SK-N-SH treated with all-trans-retinoic acid at 6 μM for 48 hours (cell line): ENCODE measurements at regions not wholly inside any gene's neighbourhood (a gene's known extent, or its start where the extent isn't known, plus 50 kb on each side); places are given as distances from the start of the nearest gene placed in this dataset.

Experiments used
- ATAC-seq: fragments of 200-7000 bp; cut with Tn5 transposase; 3 replicates; pipeline ENCODE4 v1.9.1; 2020; ENCODE audit warnings: mild to moderate bottlenecking, moderate library complexity
- ARNTL ChIP-seq: fragments of 450-650 bp; formaldehyde crosslinking; IDR thresholded peaks from 2 replicates; pipeline ENCODE4 v1.5.0; 2020; ENCODE audit warnings: low read depth, mild to moderate bottlenecking, moderate library complexity, borderline replicate concordance
- BACH2 ChIP-seq: fragments of 250-450 bp; sonication (Bioruptor Pico); IDR thresholded peaks from 2 replicates; pipeline ENCODE4 v1.9.0; 2021; ENCODE audit warnings: mild to moderate bottlenecking, borderline replicate concordance
- CSDC2 ChIP-seq: fragments of 250-450 bp; sonication (Bioruptor Pico); IDR thresholded peaks from 2 replicates; pipeline ENCODE4 v1.5.0; 2020; ENCODE audit warnings: mild to moderate bottlenecking, moderate library complexity
- ESRRG ChIP-seq: fragments of 250-450 bp; sonication (Bioruptor Pico); IDR thresholded peaks from 2 replicates; pipeline ENCODE4 v1.6.1; 2021; ENCODE audit warnings: mild to moderate bottlenecking
- GLIS3 ChIP-seq: fragments of 250-450 bp; sonication (Bioruptor Pico); IDR thresholded peaks from 2 replicates; pipeline ENCODE4 v1.5.0; 2020; ENCODE audit warnings: mild to moderate bottlenecking, moderate library complexity
- ISL1 ChIP-seq: fragments of 250-450 bp; sonication (Bioruptor Pico); IDR thresholded peaks from 2 replicates; pipeline ENCODE4 v2.1.2; 2022; ENCODE audit warnings: mild to moderate bottlenecking, moderate library complexity
- OSR1 ChIP-seq: fragments of 250-450 bp; sonication (Bioruptor Pico); IDR thresholded peaks from 2 replicates; pipeline ENCODE4 v1.8.0; 2022; ENCODE audit warnings: moderate library complexity, mild to moderate bottlenecking, inconsistent platforms
- POU6F1 ChIP-seq: fragments of 250-450 bp; sonication (Bioruptor Pico); IDR thresholded peaks from 2 replicates; pipeline ENCODE4 v1.8.0; 2021; ENCODE audit warnings: low read depth, mild to moderate bottlenecking, moderate library complexity, borderline replicate concordance
- PPARA ChIP-seq: fragments of 250-450 bp; sonication (Bioruptor Pico); IDR thresholded peaks from 2 replicates; pipeline ENCODE4 v1.5.0; 2020; ENCODE audit warnings: mild to moderate bottlenecking, borderline replicate concordance
- RARB ChIP-seq: fragments of 250-450 bp; sonication (Bioruptor Pico); IDR thresholded peaks from 2 replicates; pipeline ENCODE4 v1.8.0; 2021; ENCODE audit warnings: mild to moderate bottlenecking, moderate library complexity
- SNAI2 ChIP-seq: fragments of 250-450 bp; sonication (Bioruptor Pico); IDR thresholded peaks from 2 replicates; pipeline ENCODE4 v1.5.0; 2020; ENCODE audit warnings: mild to moderate bottlenecking, moderate library complexity
- TCF4 ChIP-seq: fragments of 250-450 bp; sonication (Bioruptor Pico); IDR thresholded peaks from 2 replicates; pipeline ENCODE4 v1.8.0; 2021; ENCODE audit warnings: mild to moderate bottlenecking, moderate library complexity, borderline replicate concordance
- TOX ChIP-seq: fragments of 250-450 bp; sonication (Bioruptor Pico); IDR thresholded peaks from 2 replicates; pipeline ENCODE4 v1.8.0; 2021; ENCODE audit warnings: mild to moderate bottlenecking, moderate library complexity, borderline replicate concordance
- TSHZ2 ChIP-seq: fragments of 250-450 bp; sonication (Bioruptor Pico); IDR thresholded peaks from 2 replicates; pipeline ENCODE4 v1.5.0; 2020; ENCODE audit warnings: mild to moderate bottlenecking, moderate library complexity
- ZC3H10 ChIP-seq: fragments of 250-450 bp; sonication (Bioruptor Pico); IDR thresholded peaks from 2 replicates; pipeline ENCODE4 v1.5.1; 2021; ENCODE audit warnings: mild to moderate bottlenecking, moderate library complexity
- ZFP3 ChIP-seq: fragments of 250-450 bp; sonication (Bioruptor Pico); IDR thresholded peaks from 2 replicates; pipeline ENCODE4 v1.5.0; 2020; ENCODE audit warnings: mild to moderate bottlenecking, moderate library complexity
- ZNF565 ChIP-seq: fragments of 450-650 bp; formaldehyde crosslinking; conservative IDR thresholded peaks from 2 replicates; pipeline ENCODE4 v1.5.0; 2020; ENCODE audit warnings: low read depth, mild to moderate bottlenecking, moderate library complexity
- ZNF70 ChIP-seq: fragments of 450-650 bp; formaldehyde crosslinking; IDR thresholded peaks from 2 replicates; pipeline ENCODE4 v1.5.0; 2020; ENCODE audit warnings: mild to moderate bottlenecking, moderate library complexity
- ZNF8 ChIP-seq: fragments of 450-650 bp; formaldehyde crosslinking; IDR thresholded peaks from 2 replicates; pipeline ENCODE4 v1.5.0; 2020; ENCODE audit warnings: mild to moderate bottlenecking, moderate library complexity
- TF ChIP-seq, protein P1 (sequence below): fragments of 250-450 bp; sonication (Bioruptor Pico); IDR thresholded peaks from 2 replicates; pipeline ENCODE4 v1.8.0; 2020; ENCODE audit warnings: mild to moderate bottlenecking, moderate library complexity, borderline replicate concordance
- TF ChIP-seq, protein P2 (sequence below): fragments of 250-450 bp; sonication (Bioruptor Pico); IDR thresholded peaks from 2 replicates; pipeline ENCODE4 v1.5.1; 2020; ENCODE audit warnings: low read depth, mild to moderate bottlenecking, moderate library complexity

DNA sequence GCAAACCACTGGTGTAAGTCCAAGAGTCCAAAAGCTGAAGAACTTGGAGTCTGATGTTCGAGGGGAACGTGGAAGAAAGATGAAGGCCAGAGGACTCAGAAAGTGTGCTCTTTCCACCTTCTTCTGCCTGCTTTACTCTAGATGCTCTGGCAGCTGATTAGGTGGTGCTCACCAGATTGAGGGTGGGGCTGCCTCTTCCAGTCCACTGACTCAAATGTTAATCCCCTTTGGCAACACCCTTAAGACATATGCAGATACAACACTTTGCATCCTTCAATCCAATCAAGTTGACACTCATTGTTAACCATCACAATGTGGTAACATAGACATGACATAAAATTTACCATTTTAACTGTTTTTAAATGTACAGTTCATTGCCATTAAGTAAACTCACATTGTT, 249.5 kb downstream of the COG6 start (continued):
- TF ChIP-seq POU6F1 (CRISPR knock-in tag) (no peak), SNAI2 (CRISPR knock-in tag) (no peak), ZNF8 (CRISPR knock-in tag) (no peak), GLIS3 (CRISPR knock-in tag) (no peak), ISL1 (CRISPR knock-in tag) (no peak)
- TF ChIP-seq, protein P1, sequence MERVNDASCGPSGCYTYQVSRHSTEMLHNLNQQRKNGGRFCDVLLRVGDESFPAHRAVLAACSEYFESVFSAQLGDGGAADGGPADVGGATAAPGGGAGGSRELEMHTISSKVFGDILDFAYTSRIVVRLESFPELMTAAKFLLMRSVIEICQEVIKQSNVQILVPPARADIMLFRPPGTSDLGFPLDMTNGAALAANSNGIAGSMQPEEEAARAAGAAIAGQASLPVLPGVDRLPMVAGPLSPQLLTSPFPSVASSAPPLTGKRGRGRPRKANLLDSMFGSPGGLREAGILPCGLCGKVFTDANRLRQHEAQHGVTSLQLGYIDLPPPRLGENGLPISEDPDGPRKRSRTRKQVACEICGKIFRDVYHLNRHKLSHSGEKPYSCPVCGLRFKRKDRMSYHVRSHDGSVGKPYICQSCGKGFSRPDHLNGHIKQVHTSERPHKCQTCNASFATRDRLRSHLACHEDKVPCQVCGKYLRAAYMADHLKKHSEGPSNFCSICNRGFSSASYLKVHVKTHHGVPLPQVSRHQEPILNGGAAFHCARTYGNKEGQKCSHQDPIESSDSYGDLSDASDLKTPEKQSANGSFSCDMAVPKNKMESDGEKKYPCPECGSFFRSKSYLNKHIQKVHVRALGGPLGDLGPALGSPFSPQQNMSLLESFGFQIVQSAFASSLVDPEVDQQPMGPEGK (CRISPR knock-in tag): no peak
- TF ChIP-seq, all 23 proteins: peak for 0

- TF ChIP-seq SNAI2 (CRISPR knock-in tag) (no peak; the same call in 1 of the 2 replicates), ARNTL (CRISPR knock-in tag) (no peak), PPARA (no peak), BACH2 (no peak), TCF4 (peak; percentile 78), TSHZ2 (peak; percentile 92), OSR1 (CRISPR knock-in tag) (no peak), ZC3H10 (CRISPR knock-in tag) (peak; percentile 66), ZNF70 (CRISPR knock-in tag) (no peak), ISL1 (CRISPR knock-in tag) (peak; percentile 96), CSDC2 (no peak), ESRRG (CRISPR knock-in tag) (no peak), ZFP3 (CRISPR knock-in tag) (no peak), POU6F1 (CRISPR knock-in tag) (no peak), ZNF565 (0 out of 2 replicates have a peak, but pooled peaks have one; percentile 68)
- TF ChIP-seq, protein P1 (CRISPR knock-in tag): 0 out of 2 replicates have a peak, but pooled peaks have one; percentile 24
- TF ChIP-seq, protein P2, sequence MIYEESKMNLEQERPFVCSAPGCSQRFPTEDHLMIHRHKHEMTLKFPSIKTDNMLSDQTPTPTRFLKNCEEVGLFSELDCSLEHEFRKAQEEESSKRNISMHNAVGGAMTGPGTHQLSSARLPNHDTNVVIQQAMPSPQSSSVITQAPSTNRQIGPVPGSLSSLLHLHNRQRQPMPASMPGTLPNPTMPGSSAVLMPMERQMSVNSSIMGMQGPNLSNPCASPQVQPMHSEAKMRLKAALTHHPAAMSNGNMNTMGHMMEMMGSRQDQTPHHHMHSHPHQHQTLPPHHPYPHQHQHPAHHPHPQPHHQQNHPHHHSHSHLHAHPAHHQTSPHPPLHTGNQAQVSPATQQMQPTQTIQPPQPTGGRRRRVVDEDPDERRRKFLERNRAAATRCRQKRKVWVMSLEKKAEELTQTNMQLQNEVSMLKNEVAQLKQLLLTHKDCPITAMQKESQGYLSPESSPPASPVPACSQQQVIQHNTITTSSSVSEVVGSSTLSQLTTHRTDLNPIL (CRISPR knock-in tag): no peak
- ATAC-seq: peak; percentile 71
Measured at GRCh38 chr13:39909634-39910033, 254.2 kb downstream of the COG6 start.

DNA sequence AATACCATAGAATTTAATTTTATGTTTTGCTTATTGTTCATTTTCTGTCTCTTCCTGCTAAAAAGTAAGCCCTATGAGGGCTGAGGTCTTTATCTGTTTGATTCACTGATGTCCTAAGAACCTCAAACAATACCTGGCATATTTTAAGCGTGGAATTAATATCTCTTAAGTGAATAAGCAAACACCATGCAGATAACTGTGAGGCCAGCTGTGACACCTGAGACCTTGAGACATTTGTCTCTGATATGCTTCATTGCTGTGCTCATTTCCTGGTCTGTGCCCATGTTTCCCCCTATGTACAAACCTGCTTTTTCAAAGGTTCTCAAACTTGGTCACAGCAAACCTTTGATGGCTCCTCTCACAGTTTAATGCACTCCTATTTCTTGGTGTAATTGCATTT, 254.6 kb downstream of the COG6 start:
- ATAC-seq: peak; percentile 41; the same call in 2 of the 3 replicates
- no peak for TF ChIP-seq ZNF565
- TF ChIP-seq SNAI2 (CRISPR knock-in tag): no peak
- TF ChIP-seq ZNF70 (CRISPR knock-in tag): no peak
- no peak for TF ChIP-seq ZNF8 (CRISPR knock-in tag)
- no peak for TF ChIP-seq BACH2
- TF ChIP-seq ESRRG (CRISPR knock-in tag): no peak
- no peak for TF ChIP-seq RARB (CRISPR knock-in tag)
- no peak for TF ChIP-seq ISL1 (CRISPR knock-in tag)
- no peak for TF ChIP-seq OSR1 (CRISPR knock-in tag)
- TF ChIP-seq ARNTL (CRISPR knock-in tag): no peak
- no peak for TF ChIP-seq ZFP3 (CRISPR knock-in tag)
- TF ChIP-seq TSHZ2: no peak
- TF ChIP-seq TOX (CRISPR knock-in tag): no peak
- TF ChIP-seq ZC3H10 (CRISPR knock-in tag): no peak
- no peak for TF ChIP-seq CSDC2
- TF ChIP-seq GLIS3 (CRISPR knock-in tag): no peak
